Left renal pelvis (tissue), 4 donors: ENCODE measurements at regions not wholly inside any gene's neighbourhood (a gene's known extent, or its start where the extent isn't known, plus 50 kb on each side); places are given as distances from the start of the nearest gene placed in this dataset.

ENCODE experiments used
- DNase-seq, 4 donors: peaks; one replicate each; pipeline ENCODE4 v3.0.0-alpha.2; 2013; ENCODE audit warnings: low read depth in 4 of 4, low spot score in 3 of 4

DNA sequence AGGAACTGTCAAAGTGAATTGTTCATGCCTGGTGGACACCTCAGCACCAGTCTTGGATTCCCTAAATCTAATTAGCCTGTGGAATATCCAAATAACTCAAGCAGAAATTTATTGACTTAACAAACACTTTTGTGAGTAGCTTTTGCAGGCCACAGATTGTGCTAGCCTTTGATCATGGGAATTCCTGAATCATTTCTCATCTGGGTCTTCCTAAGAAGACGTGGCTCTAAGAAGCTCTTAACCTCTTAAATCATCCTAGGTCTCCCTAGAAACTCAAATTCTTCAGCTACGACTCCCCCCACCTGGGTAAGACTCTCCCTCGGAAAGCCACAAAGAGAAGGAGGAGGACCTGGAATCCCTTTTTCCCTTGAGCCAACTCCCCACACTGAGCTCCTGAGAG lies 53.8 kb upstream of the PSEN2 start:
- DNase-seq, result no peak

DNA sequence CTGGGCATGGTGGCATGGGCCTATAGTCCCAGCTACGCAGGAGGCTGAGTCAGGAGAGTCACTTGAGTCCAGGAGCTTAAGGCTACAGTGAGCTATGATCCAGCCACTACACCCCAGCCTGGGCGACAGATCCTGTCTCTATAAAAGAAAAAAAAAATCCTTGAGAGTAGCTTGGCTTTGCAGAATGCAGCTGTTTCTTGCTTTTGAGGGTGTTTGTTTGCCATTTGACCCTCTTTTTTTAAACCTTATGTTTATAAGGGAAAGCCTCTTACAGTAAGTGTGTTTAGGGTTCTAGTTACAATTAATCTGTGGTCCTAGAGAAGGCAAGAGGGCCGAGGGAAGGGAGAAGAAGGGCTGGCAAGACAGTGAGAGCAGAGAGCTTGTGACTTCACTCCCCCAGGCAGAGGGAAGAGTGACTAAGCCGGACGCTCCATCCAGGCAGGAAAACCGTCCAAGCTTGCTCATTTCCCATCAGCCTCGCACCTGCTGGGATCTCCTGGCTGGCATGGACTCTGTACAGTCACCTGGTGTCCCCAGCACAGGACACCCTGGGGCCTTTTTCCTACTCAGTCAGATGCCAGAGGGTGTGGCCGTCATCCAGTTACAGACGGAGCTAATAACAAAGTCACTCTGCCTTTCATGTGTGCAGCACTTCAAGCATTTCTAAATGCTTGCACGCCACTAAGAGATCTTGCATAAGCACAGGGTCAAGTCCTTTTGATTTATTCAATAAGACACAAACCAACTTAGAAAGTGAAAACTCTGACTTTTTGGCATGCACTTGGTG lies 55.5 kb upstream of the PSEN2 start:
- DNase-seq, result peak in 1 of 4 donors; percentile 37

DNA sequence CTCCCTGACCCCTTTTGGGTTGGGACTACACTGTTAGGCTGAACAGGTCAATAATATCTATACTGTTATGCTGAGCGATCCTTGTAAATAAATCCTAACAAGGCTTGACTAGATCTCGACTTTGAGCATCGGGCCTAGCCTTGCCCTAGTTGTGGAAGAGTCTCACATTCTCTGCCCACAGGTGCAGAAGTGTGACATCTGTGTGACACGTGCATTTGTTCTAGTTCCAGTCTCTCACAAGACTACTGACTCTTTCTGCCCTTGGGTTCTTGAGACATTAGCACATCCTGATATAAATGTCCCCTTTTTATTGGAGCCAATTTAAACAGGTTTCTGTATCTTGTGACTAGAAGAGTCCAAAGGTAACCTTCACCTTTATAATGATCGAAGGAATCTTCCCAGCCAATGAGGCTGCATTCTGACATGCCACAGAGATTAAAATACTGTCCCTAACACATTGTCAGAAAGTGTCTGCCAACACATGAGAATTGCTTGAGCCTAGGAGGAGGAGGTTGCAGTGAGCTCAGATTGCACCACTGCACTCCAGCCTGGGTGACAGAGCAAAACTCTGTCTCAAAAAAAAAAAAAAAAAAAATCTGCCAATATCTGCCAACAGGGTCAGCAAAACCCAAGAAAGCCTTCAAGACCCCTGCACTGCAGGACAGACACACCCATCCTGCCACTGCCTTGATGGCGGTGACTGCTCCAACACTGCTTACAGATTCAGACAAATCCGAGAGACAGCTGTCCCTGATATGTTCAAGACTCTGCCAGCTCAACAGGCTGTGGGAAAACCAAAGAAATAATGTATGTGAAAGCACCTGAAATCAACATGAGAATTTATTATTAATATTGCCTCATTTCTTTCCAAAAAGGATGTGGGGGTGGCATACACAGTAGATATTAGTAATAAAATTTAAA lies 56.5 kb upstream of the PSEN2 start:
- no peak for DNase-seq

DNA sequence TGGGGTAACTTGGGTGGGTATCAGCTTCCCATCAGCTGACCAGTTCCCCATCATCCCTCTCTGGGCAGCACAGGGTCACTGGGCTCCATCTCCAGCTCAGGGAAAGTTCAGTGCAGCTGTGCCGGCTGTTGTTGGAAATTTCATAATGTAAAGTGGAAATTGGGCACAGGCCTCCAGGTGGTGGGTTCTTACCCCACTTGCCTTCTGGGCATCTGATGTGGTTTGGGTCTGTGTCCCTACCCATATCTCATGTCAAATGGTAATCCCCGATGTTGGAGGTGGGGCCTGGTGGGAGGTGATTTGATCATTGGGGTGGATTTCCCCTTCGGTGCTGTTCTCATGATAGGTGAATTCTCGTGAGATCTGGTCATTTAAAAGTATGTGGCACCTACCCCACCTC lies 59.7 kb upstream of the PSEN2 start:
- DNase-seq, result no peak

DNA sequence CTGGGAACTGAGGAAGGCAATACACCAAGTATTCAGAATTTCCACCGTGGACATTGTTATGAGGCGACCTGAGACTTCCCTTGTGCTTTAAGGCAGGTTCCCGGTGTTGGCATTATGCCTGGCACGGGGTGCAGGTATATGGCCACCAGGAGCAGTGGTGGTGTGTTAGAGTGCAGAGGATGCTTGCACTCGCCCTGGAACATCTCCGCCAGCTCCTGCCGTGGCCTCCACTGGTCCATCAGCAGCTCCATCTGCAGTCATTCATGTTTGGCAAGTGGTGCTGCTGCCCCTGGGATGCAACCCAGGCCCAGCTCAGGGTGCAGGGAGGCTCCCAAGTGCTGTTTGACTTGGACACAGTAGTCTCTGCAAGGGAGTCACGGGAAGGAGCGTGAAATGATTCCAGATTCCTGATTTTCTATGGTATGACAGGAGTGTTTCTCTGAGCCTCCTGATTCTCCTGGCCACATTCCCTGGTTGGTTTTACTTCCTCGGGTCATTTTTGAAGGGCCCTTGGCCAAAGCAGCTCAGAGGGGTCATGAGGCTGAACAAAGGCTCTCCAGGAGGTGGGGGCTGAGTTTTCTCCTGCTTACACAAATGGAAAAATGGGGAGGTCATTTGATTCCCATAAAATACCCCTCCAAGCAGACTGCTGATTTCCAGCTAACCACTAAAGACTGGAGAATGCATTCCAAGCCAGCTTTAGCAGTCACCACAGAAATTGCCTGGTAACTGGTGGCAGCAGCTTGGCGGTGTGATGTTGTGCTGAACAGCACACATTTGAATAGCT lies 60.4 kb upstream of the PSEN2 start:
- DNase-seq, result no peak

DNA sequence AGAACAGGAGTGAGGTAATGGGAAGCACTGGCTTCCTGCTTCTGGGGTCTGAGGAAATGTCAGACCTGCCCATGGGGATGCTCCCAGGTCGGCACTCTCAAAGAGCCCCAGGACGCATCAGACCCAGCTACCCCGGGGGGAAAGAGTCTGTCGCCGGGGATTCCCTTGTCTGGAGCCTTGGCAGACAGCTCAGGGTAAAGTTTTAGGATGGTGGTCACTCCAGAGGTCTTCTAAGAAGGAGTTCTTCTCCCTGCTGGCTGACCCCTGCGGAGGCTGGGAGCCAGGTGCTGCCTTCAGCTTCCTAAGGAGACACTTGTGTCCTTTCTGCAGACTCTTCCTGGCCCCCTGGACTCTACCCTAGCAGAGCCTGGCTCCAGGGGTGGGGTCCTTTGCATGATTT lies 61.9 kb upstream of the PSEN2 start:
- DNase-seq, result no peak

DNA sequence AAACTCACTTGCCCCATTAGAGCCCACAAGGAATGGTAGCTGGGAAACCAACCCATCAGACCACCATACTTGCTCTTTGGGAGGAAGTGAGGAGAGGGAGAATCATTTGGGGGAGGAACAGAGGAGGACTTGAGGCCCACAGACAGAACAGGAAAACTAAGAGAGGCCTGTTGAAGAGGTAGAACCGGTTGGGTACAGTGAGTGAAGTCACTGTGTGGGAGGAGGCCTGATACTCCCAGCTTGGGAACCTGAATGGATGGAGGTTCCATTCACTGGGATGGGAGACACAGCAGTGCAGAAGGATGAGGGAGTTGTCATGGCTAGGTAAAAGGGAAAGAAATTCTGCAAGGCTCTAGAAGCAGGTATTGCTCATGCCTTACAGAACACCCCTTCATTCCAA lies 63.4 kb upstream of the PSEN2 start:
- no peak for DNase-seq

DNA sequence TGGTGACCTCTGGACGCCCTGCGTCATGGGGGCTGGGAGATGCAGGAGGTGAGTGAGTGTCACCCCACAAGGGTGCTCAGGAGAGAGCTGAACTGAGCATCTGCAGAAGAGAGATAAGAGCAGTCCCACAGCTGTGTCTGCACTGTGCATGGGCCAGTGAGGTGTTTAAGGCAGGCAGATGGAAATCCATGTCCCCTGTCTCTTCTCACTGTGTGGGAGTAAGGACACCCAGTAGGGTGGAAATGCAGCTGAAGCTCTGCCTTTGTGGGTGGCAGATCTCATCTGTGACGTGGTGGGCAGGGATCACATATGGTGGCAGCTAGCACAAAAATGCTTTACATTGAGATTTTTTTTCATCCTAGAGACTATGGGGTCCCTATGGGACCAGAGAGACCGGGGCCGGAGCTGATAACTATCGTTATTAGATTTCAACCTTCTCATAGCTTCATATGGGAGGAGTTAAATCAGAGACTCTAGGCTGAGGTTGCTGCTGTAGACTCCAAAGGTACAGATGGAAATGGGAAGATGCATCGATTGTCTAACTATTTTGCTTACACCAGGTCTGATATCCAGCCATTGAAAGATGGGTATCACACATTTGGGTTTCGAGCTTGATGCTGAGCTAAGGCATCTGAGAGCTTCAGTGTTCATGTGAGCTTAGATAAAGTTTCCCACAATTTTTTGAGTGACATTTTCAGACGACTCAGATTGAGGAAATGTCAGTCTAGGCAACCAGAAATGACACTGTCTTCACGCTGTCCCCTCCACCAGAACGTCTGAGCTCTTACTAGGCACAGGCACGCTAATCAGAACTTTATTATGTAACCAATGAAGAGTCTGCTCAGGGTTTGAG lies 65.3 kb upstream of the PSEN2 start:
- no peak for DNase-seq

DNA sequence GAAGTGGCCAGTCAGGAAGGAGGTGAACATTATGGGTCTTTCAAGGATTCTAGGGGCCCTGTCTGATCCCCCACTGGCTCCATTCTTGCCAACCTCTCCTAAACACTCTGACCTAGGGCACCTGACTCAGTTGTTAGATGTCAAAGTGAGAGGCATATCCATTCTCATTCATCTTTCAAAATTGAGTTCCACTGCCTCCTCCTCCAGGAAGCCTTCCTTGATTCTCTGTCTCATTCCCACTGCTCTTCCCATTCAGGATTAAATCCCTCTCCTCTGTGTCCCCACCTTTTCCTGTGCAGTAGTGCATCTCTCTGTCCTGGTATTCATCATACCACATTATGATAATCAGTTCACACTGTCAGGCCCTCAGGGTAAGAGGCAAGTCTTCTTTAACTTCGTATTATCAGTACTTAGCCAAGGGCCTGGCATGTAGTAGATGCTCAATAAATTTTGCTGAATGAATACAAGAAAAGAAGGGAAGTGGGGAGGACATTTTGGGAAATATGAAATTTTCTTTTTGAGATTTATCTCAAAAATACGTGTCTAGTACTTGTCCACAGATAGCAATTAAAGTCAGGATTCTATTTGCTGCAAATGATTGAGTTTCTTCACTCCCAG lies 61.8 kb upstream of the ITPKB start:
- no peak for DNase-seq

DNA sequence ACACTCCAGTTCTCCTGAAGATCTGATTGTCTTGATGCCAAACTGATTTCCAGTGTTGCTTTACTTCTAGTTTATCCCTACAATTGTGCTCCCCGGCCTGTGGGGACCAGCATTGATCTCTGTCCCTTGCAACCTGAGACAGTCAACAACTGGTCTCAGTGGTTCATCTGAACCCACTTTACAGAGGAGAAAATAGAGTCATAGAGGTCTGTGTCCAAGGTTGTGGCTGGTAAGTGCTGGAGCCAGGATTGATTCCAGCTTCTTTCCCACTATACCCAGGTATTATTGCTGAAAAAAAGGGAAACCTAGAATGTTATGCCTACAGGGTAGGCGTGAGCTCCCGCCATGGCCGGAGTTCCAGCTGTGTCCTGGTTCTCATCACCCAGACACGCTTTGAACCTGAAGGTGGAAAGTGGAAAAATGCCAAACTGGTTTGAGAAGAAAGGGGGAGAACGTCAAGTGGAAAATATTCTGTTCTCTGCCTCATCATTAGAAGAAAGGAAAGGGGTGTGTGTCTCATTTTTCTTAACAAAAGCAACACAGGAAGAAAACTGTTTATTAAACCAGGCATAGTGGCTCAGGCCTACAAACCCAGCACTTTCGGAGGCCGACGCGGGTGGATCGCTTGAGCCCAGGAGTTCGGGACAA lies 60.7 kb upstream of the ITPKB start:
- DNase-seq, result no peak

DNA sequence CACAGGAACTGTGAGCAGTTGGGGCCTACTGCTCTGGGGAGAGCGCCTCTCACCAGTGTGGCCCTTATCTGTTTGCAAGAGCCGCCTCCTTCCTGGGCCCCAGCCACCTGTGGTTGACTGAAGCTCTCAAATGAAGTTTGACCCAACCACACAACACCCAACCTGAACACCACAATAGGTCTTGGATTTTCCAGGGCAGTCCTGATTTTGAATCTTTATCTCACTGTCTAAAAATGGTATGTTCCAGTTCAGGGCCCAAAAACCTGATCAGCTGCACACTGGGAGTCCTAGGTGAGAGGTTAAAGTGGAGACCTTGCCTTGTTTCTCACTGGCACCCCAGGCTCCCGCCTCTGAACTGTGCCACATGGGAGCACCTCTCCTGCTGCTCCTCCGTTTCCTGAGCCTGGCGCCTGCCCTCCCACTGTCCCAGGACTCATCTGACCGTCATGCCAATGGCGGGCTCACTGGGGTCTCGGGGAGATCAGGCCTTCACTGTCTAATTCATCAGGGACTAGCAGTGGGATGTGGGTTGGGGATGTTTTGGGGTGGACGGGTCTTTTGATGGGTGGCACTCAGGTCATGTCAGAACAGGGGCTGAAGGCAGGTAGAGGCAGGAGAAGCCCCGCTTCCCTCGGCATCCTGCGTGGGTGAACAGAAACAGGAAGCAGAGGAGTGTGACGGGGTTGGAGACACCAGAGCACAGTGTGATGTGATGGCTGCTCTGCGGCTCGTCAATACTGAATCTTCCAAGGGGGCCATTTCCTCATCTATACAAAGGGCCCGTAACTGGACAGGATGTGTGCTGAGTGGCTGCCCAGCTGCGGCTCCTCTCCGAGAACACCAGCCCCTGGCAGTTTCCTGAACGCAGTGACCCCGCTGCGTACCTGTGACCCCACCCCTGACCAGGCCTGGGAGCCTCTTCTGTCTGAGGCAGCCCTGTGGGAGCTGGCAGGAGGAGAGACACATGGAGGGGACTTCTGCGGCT lies 59.6 kb upstream of the ITPKB start:
- no peak for DNase-seq

DNA sequence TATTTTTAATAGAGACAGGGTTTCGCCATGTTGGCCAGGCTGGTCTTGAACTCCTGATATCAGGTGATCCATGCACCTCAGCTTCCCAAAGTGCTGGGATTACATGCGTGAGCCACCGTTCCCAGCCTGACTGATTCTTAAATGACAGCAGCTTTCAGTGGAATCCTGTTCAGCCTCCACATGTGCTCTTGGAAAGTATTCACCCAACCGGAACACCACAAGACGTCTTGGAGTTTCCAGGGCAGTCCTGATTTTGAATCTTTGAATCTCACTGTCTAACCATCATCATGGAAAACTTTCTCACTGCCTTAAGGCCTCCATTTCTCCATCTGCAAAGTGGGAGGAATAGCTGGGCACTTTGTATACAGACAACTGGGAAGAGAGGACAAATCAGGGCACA lies 58.1 kb upstream of the ITPKB start:
- DNase-seq, result no peak

DNA sequence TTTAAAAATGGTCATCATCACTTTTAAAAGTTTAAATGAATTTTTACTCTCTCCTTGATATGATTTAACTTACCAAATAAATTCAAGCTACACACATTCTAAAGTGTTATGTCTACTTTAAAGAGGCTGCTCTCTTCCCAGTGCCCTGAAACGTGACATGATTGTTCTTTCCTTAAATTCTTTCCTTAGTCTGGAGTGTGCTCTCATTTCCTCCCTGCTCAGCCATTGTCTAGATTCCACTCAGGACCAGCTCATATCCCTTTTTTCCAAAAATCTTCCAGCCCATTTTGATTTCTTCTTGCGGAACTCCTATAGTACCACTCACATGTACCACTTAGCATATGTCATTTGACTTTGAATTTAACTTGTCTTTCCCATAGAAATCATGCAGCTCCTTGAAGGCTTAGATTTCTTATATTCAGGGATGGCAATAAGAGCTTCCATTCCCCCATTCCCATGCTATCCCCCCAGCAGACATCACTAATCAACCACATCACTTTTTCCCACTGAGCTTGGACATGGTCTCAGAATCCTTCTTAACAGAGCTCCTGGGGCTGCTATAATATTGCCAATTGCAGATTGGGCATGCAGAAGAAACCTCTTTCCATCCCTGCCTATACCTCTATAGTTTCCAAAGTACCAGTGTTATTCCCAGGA lies 54.7 kb upstream of the ITPKB start:
- no peak for DNase-seq

DNA sequence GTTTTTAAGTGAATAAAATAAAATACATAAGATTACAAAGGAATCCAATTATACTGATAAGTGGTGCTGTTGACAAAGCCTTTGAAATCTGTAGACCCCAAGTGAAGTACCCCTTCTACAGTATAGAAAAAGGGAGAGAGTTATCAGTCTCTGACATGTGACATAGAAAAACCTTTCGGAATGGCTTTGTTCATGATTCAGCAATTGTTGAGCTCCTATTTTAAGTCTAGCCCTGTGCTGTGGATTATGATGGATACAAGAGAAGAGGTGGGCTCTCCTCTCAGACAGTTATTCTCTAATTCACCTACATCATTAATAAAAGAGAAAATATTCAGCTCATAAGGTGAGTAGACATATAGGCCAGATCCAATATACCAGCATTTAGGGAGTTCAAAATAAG lies 53.3 kb upstream of the ITPKB start:
- no peak for DNase-seq

DNA sequence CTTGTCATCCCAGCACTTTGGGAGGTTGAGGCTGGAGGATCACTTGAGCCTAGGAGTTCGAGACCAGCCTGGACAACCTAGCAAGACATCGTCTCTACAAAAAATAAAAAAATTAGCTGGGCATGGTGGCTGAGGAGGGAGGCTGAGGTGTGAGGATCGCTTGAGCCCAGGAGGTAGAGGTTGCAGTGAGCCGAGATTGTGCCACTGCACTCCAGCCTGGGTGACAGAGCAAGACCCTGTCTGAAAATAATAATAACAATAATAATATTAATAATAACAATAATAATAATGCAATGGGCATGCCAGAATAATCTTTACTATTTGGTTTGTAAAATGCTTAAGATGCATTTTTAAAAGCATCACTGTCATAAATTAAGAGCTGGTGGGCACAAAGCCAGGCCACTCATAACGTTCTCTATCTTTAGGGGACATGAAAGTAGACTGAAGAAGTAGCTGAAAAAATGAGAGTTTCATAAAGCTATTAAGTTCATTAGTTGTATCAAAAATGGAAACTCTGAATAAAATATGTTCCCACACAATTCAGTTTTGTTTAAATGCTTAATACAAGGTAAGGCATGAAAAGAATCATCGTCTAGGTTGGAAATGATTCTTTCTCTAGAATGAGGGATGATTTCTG lies 51.6 kb upstream of the ITPKB start:
- no peak for DNase-seq

DNA sequence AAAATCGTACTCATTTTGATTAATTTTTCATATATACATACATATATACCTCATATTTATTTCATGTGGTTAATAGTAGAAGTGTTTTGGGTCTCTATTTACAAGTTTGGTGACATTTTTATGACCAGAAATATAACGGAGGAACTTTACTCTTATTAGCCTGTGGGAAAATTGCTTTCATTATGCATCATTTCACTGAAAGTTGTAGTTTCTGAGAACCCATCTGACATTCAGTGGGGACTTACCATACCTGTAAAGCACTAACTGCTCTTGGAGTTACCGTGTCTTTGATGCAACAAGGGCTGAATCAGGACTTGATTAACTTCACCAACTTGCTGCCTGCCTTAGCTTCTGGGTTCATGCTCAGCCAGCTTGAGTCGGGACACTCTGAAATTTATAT lies 49.9 kb upstream of the ITPKB start:
- DNase-seq, result no peak
